Adrenal gland (tissue), 5 donors: ENCODE measurements at regions not wholly inside any gene's neighbourhood (a gene's known extent, or its start where the extent isn't known, plus 50 kb on each side); places are given as distances from the start of the nearest gene placed in this dataset.

Source experiments
- CTCF ChIP-seq, 6 experiments: fragments of 450-650 bp in 4 of 6; fragments of 200-600 bp in 2 of 6; sonication (generic) in 1 of 6; IDR thresholded peaks; 1 replicate in 5 of 6; 2 replicates in 1 of 6; pipeline versions ENCODE4 v1.5.1 to v1.8.0; 2016 to 2021; ENCODE audit warnings: antibody characterized with exemption in 6 of 6, mild to moderate bottlenecking in 2 of 6, moderate library complexity in 1 of 6
- POLR2A ChIP-seq, 2 donors: fragments of 450-650 bp; IDR thresholded peaks; one replicate each; pipeline ENCODE4 v1.6.1; 2017; ENCODE audit warnings: antibody characterized with exemption in 2 of 2, mild to moderate bottlenecking in 2 of 2, moderate library complexity in 1 of 2
- donor health status: DM: no; HTN: no; CAD: no.

DNA sequence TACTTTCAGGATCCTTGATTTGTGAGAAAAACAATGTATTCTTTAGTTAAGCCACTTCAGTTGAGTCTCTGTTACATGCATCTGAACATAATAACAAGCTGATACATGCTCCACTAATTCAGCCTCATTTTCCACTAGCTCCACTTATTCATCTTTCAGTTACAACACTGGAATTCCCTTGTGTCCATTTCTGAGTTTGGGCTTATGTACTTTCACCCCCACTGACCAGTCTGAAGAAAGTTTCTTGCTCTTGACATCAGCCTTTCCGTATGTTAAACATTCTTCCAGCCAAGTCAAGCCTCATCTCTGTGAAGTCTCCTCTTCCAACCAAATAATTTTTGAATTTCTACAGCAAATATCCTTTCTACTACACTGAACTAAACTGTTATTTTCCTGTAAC lies 592.5 kb upstream of the NOVA1 start:
- TF ChIP-seq POLR2A (IDR thresholded peaks at IDR 0.05) (no peak), CTCF (IDR thresholded peaks at IDR 0.05) (no peak)
